Kidney epithelial cell (primary cell): ENCODE measurements at regions not wholly inside any gene's neighbourhood (a gene's known extent, or its start where the extent isn't known, plus 50 kb on each side); places are given as distances from the start of the nearest gene placed in this dataset.

Experiments
- DNase-seq: peaks from one replicate; pipeline ENCODE4 v3.0.0-alpha.2; 2010; ENCODE audit warnings: low read depth
- H3K27me3 ChIP-seq: 2 replicates; pipeline ENCODE4 v1.6.0; 2011; ENCODE audit warnings: low read length; ENCODE audit not compliant: control insufficient read depth, insufficient read depth
- H3K36me3 ChIP-seq: 2 replicates; pipeline ENCODE4 v1.5.1; 2011; ENCODE audit warnings: low read length; ENCODE audit not compliant: control insufficient read depth, insufficient read depth
- H3K4me3 ChIP-seq: 2 replicates; pipeline ENCODE4 v1.5.1; 2011; ENCODE audit warnings: low read depth, mild to moderate bottlenecking, control low read depth, low read length
- CTCF ChIP-seq: IDR thresholded peaks from 2 replicates; pipeline ENCODE4 v1.5.1; 2011; ENCODE audit warnings: mild to moderate bottlenecking, moderate library complexity, low read length, control low read depth, inconsistent platforms; ENCODE audit not compliant: insufficient read depth, poor library complexity, severe bottlenecking

- TF ChIP-seq CTCF: peak; percentile 24
- Histone ChIP-seq H3K36me3 (no peaks in the 10 kb centered on the region), H3K4me3 (no peak overlapping the region), H3K27me3 (no peaks in the 10 kb centered on the region)
- DNase-seq: no peak
Observed at GRCh38 chr16:58843675-58844074, 109.6 kb upstream of the GOT2 start.

GRCh38 chr16:58842746-58843145 is 108.6 kb upstream of the GOT2 start:
- Histone ChIP-seq H3K36me3 (no peaks in the 10 kb centered on the region), H3K27me3 (no peaks in the 10 kb centered on the region), H3K4me3 (no peak overlapping the region)
- DNase-seq: no peak
- no peak for TF ChIP-seq CTCF

- H3K27me3 ChIP-seq: no peaks in the 10 kb centered on the region
- no peak for TF ChIP-seq CTCF
- no peak for DNase-seq
- no peaks in the 10 kb centered on the region for H3K36me3 ChIP-seq
- H3K4me3 ChIP-seq: no peak overlapping the region
Observed at GRCh38 chr16:58842156-58842555, 108.0 kb upstream of the GOT2 start.

- no peaks in the 10 kb centered on the region for H3K36me3 ChIP-seq
- DNase-seq: no peak
- TF ChIP-seq CTCF: no peak
- H3K4me3 ChIP-seq: no peak overlapping the region
- no peaks in the 10 kb centered on the region for H3K27me3 ChIP-seq
Observed at GRCh38 chr16:58837950-58838349, 103.8 kb upstream of the GOT2 start.

- Histone ChIP-seq H3K27me3 (no peaks in the 10 kb centered on the region), H3K36me3 (no peaks in the 10 kb centered on the region), H3K4me3 (no peak overlapping the region)
- no peak for DNase-seq
- TF ChIP-seq CTCF: no peak
Observed at GRCh38 chr16:58836427-58836826, 102.3 kb upstream of the GOT2 start.

GRCh38 chr16:58832386-58832895 is 98.3 kb upstream of the GOT2 start:
- Histone ChIP-seq H3K27me3 (no peaks in the 10 kb centered on the region), H3K36me3 (no peaks in the 10 kb centered on the region), H3K4me3 (no peak overlapping the region)
- DNase-seq: no peak
- TF ChIP-seq CTCF: no peak
